AG09309 (cell line): ENCODE measurements at regions not wholly inside any gene's neighbourhood (a gene's known extent, or its start where the extent isn't known, plus 50 kb on each side); places are given as distances from the start of the nearest gene placed in this dataset.

Experiments used
- DNase-seq: peaks from one replicate; pipeline ENCODE4 v3.0.0-alpha.2; 2010; ENCODE audit warnings: low read depth
- H3K4me3 ChIP-seq: 2 replicates; pipeline ENCODE4 v1.5.1; 2011; ENCODE audit warnings: mild to moderate bottlenecking, low read depth, low read length, moderate library complexity; ENCODE audit not compliant: control insufficient read depth
- CTCF ChIP-seq: IDR thresholded peaks from 2 replicates; pipeline ENCODE4 v1.5.1; 2011; ENCODE audit warnings: mild to moderate bottlenecking, low read depth, low read length, inconsistent platforms; ENCODE audit not compliant: insufficient read depth, control insufficient read depth; ENCODE audit errors: missing control alignments

GRCh38 chr5:61941637-61942036 is 364.4 kb upstream of the KIF2A start:
- H3K4me3 ChIP-seq, result no peak overlapping the region
- no peak for TF ChIP-seq CTCF
- DNase-seq, result no peak

- no peak overlapping the region for H3K4me3 ChIP-seq
- TF ChIP-seq CTCF, result no peak
- DNase-seq, result no peak
Measured at GRCh38 chr5:61942462-61943049, 363.4 kb upstream of the KIF2A start.

GRCh38 chr5:61943713-61944112 is 362.3 kb upstream of the KIF2A start:
- no peak overlapping the region for H3K4me3 ChIP-seq
- no peak for DNase-seq
- TF ChIP-seq CTCF, result no peak

- no peak for TF ChIP-seq CTCF
- no peak for DNase-seq
- H3K4me3 ChIP-seq, result no peak overlapping the region
Measured at GRCh38 chr5:61948151-61948550, 357.9 kb upstream of the KIF2A start.

GRCh38 chr5:61949054-61949678 is 356.8 kb upstream of the KIF2A start:
- no peak for DNase-seq
- no peak overlapping the region for H3K4me3 ChIP-seq
- no peak for TF ChIP-seq CTCF

GRCh38 chr5:61949679-61950435 is 356.1 kb upstream of the KIF2A start:
- H3K4me3 ChIP-seq, result no peak overlapping the region
- no peak for TF ChIP-seq CTCF
- DNase-seq, result no peak
